Type B pancreatic cell (in vitro differentiated cells): ENCODE measurements at regions not wholly inside any gene's neighbourhood (a gene's known extent, or its start where the extent isn't known, plus 50 kb on each side); places are given as distances from the start of the nearest gene placed in this dataset.

Source experiments
- DNase-seq: peaks from one replicate; pipeline ENCODE4 v3.0.0; 2021; ENCODE audit warnings: mixed read lengths; ENCODE audit not compliant: unreplicated experiment; ENCODE audit errors: extremely low spot score
- H3K27ac Mint-ChIP-seq: 2 replicates; pipeline ENCODE4 v1.8.0; 2021; ENCODE audit warnings: mild to moderate bottlenecking, mixed read lengths
- H3K27me3 Mint-ChIP-seq: 2 replicates; pipeline ENCODE4 v1.8.0; 2021; ENCODE audit warnings: mixed read lengths
- H3K36me3 Mint-ChIP-seq: 2 replicates; pipeline ENCODE4 v1.8.0; 2021; ENCODE audit warnings: mixed read lengths
- H3K4me1 Mint-ChIP-seq: one replicate; pipeline ENCODE4 v1.8.0; 2021; ENCODE audit warnings: mixed read lengths; ENCODE audit not compliant: unreplicated experiment
- H3K4me3 Mint-ChIP-seq: 2 replicates; pipeline ENCODE4 v1.8.0; 2021; ENCODE audit warnings: mild to moderate bottlenecking, mixed read lengths
- H3K9me3 Mint-ChIP-seq: 2 replicates; pipeline ENCODE4 v1.8.0; 2021; ENCODE audit warnings: mixed read lengths
- CTCF ChIP-seq: fragments of 200-600 bp; sonication (generic); conservative IDR thresholded peaks from 2 replicates; pipeline ENCODE4 v1.5.0; 2021; ENCODE audit warnings: antibody characterized with exemption, mild to moderate bottlenecking

- Mint-ChIP-seq H3K4me1 (no peaks in the 10 kb centered on the region), H3K9me3 (no peaks in the 10 kb centered on the region), H3K27me3 (peaks cover 21% of the 10 kb centered on the region), H3K36me3 (no peaks in the 10 kb centered on the region), H3K4me3 (no peak overlapping the region), H3K27ac (no peak overlapping the region)
- no peak for TF ChIP-seq CTCF
- DNase-seq, result no peak
These were observed 378.8 kb upstream of the ARID1B start for GRCh38 chr6:156398371-156398770.

DNA sequence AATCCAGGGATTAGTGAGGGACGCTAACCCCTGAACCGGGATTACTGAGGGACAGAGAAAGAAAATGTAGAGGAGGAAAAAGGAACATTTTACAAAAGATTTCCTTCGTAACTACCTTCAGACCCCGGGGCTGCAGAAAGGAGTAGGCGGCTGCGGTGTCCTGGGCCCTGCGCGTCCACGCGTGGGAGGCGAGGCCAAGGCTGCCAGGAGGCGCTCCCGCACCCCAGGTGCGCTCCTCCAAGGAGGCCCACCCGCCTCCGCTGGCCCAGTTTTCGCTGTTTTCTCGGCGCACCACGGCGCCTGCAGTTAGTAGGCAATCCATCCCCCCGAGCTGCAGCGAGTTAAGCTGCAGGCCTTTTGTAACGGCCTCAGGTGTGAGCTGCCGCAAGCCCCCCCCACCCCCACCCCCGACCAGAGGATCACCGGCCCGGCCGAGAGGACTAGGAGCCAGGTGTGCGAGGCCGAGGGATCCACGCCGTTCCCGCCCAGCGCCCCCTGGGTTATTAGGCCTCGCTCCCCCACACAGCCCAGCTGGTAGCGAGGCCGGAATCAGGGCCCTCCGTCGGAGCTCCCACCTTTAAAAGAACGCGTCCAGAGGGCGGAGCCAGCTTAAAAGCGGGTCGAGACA is 380.3 kb upstream of the ARID1B start:
- no peaks in the 10 kb centered on the region for H3K9me3 Mint-ChIP-seq
- no peaks in the 10 kb centered on the region for H3K36me3 Mint-ChIP-seq
- no peak for TF ChIP-seq CTCF
- H3K4me1 Mint-ChIP-seq, result peaks cover 3% of the 10 kb centered on the region
- no peak overlapping the region for H3K27ac Mint-ChIP-seq
- H3K27me3 Mint-ChIP-seq, result peaks cover 28% of the 10 kb centered on the region
- no peak for DNase-seq
- H3K4me3 Mint-ChIP-seq, result no peak overlapping the region

DNA sequence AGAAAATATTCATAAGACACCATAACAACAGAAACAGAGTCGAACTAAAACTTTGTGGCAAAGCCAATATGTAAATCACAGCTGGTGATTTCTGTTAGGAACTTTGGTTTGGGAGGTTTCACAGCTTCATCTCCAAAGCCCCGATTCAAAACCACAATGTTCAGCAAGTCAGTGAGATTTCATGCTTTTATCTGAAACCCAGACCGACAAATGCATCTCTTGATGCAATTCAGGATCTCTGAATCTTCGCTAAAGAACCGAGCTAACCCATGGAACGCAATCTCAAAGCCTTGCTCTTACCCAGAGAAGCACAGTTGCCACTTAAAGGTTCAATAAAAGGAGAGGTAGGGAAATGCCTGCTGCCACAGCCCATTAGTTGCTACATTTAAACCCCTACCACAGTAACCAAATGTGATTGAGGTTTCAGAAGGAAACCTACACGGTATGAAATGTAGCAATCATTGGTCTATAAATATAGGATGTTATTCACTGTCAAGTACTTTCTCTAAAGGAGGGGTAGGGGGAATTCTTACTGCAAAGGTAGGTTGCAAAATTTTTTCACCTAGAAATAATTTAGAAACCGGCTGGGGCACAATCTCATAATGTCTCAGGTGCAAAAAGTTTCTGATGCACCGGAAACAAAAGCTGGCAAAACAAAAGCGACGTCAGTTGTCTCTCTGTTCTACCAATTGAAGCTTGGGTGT is 381.0 kb upstream of the ARID1B start:
- H3K27me3 Mint-ChIP-seq, result peaks cover 28% of the 10 kb centered on the region
- H3K27ac Mint-ChIP-seq, result no peak overlapping the region
- H3K4me1 Mint-ChIP-seq, result peaks cover 4% of the 10 kb centered on the region
- TF ChIP-seq CTCF, result no peak
- H3K9me3 Mint-ChIP-seq, result no peaks in the 10 kb centered on the region
- no peaks in the 10 kb centered on the region for H3K36me3 Mint-ChIP-seq
- no peak for DNase-seq
- no peak overlapping the region for H3K4me3 Mint-ChIP-seq

DNA sequence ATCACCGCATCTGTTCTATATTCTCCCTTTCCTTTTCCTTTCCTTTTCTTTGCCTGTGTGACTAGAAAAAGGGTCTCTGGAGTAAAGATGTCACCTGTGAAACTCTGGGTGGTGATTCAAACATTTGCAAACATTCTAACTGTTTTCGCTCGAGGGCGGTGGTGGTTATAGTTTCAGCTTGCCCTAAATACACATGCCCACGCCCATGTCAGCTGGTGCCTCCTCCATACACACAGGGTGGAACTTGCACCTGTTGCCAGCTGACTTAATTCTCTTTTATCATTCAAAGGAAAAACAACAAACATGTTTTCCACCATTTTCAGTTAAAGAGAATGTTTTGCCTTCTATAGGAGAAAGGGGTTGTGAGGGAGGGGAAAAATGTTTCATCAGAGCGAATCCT is 381.9 kb upstream of the ARID1B start:
- Mint-ChIP-seq H3K27me3 (peaks cover 28% of the 10 kb centered on the region), H3K9me3 (no peaks in the 10 kb centered on the region), H3K4me3 (no peak overlapping the region), H3K36me3 (no peaks in the 10 kb centered on the region), H3K27ac (no peak overlapping the region), H3K4me1 (peaks cover 7% of the 10 kb centered on the region)
- no peak for TF ChIP-seq CTCF
- DNase-seq, result no peak

DNA sequence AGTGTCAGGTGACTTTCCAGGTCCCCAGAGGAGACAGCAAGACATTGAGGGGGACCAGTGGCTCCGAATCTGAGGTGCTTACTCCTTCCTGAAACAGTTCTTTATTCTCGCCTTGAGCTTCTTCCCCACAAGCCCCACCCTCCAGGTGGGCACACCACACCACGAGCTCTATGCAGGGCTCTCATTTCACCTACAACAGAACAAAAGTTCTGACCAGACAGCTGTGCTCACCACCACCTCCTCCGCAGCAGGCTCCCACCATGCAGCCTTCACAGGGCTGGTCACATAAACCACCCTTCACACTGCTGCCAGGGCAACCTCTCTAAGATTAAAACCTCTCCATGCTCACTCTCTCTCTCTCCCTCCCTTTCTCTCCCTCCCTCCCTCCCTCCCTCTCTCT is 384.5 kb upstream of the ARID1B start:
- DNase-seq, result no peak
- TF ChIP-seq CTCF, result no peak
- no peaks in the 10 kb centered on the region for H3K36me3 Mint-ChIP-seq
- H3K4me3 Mint-ChIP-seq, result no peak overlapping the region
- no peak overlapping the region for H3K27ac Mint-ChIP-seq
- H3K9me3 Mint-ChIP-seq, result no peaks in the 10 kb centered on the region
- peaks cover 24% of the 10 kb centered on the region for H3K27me3 Mint-ChIP-seq
- H3K4me1 Mint-ChIP-seq, result peaks cover 7% of the 10 kb centered on the region
